ENCODE measurements at regions not wholly inside any gene's neighbourhood (a gene's known extent, or its start where the extent isn't known, plus 50 kb on each side); places are given as distances from the start of the nearest gene placed in this dataset.

- no peak for TF ChIP-seq CTCF (IDR thresholded peaks at IDR 0.05)
These were observed 327.0 kb upstream of the SLITRK5 start for GRCh38 chr13:87344176-87344575.

GRCh38 chr13:87355451-87355850, 315.7 kb upstream of the SLITRK5 start:
- H3K27me3 ChIP-seq (ENCODE audit: insufficient read depth in 3 of 3, low read length in 2 of 3) = no peaks in the 10 kb centered on the region
- H3K4me1 ChIP-seq = no peaks in the 10 kb centered on the region
- WGBS, 3 donors = 57 to 59% (median 57%) methylated on average over 6 of the region's 6 CpGs
- no peak for DNase-seq
- no peak for TF ChIP-seq CTCF (IDR thresholded peaks at IDR 0.05)
- no peaks in the 10 kb centered on the region for H3K9me3 ChIP-seq
- H3K4me3 ChIP-seq = no peak overlapping the region
- intact Hi-C loops (cut with DNase I) = no loop called here
- H3K27ac ChIP-seq = no peak overlapping the region
- ATAC-seq = no peak
- H3K36me3 ChIP-seq (ENCODE audit: insufficient read depth in 1 of 2, low read depth in 1 of 2) = no peaks in the 10 kb centered on the region

More at GRCh38 chr13:87344176-87344575, 327.0 kb upstream of the SLITRK5 start:
- Histone ChIP-seq H3K4me3 (no peak overlapping the region), H3K27me3 (ENCODE audit: insufficient read depth in 3 of 3, low read length in 2 of 3) (no peaks in the 10 kb centered on the region), H3K36me3 (ENCODE audit: insufficient read depth in 1 of 2, low read depth in 1 of 2) (no peaks in the 10 kb centered on the region), H3K9me3 (no peaks in the 10 kb centered on the region), H3K4me1 (no peaks in the 10 kb centered on the region), H3K27ac (no peak overlapping the region)
- ATAC-seq (no peak), DNase-seq (no peak)
- intact Hi-C loops (cut with DNase I) = no loop called here
- 37 to 48% (median 46%) methylated on average over 2 of the region's 2 CpGs for WGBS, 3 donors

- H3K36me3 ChIP-seq (ENCODE audit: insufficient read depth in 1 of 2, low read depth in 1 of 2) = no peaks in the 10 kb centered on the region
- no peaks in the 10 kb centered on the region for H3K4me1 ChIP-seq
- ATAC-seq (no peak), DNase-seq (no peak)
- no peaks in the 10 kb centered on the region for H3K27me3 ChIP-seq (ENCODE audit: insufficient read depth in 3 of 3, low read length in 2 of 3)
- intact Hi-C loops (cut with DNase I) = no loop called here
- no peaks in the 10 kb centered on the region for H3K9me3 ChIP-seq
- no peak overlapping the region for H3K27ac ChIP-seq
- WGBS, 3 donors = 69 to 73% (median 71%) methylated on average over 8 of the region's 8 CpGs
- TF ChIP-seq CTCF (IDR thresholded peaks at IDR 0.05) = no peak
- no peak overlapping the region for H3K4me3 ChIP-seq
These were observed 314.9 kb upstream of the SLITRK5 start for GRCh38 chr13:87356314-87356713.

- Histone ChIP-seq H3K4me3 (no peak overlapping the region), H3K9me3 (no peaks in the 10 kb centered on the region), H3K27me3 (ENCODE audit: insufficient read depth in 3 of 3, low read length in 2 of 3) (no peaks in the 10 kb centered on the region), H3K27ac (no peak overlapping the region), H3K4me1 (no peaks in the 10 kb centered on the region), H3K36me3 (ENCODE audit: insufficient read depth in 1 of 2, low read depth in 1 of 2) (no peaks in the 10 kb centered on the region)
- TF ChIP-seq CTCF (IDR thresholded peaks at IDR 0.05) = no peak
- intact Hi-C loops (cut with DNase I) = no loop called here
- DNase-seq = no peak
- no peak for ATAC-seq
These were observed 312.9 kb upstream of the SLITRK5 start for GRCh38 chr13:87358319-87358718.

- Histone ChIP-seq H3K27ac (no peak overlapping the region), H3K9me3 (no peaks in the 10 kb centered on the region), H3K36me3 (ENCODE audit: insufficient read depth in 1 of 2, low read depth in 1 of 2) (no peaks in the 10 kb centered on the region), H3K27me3 (ENCODE audit: insufficient read depth in 3 of 3, low read length in 2 of 3) (no peaks in the 10 kb centered on the region), H3K4me3 (no peak overlapping the region), H3K4me1 (no peaks in the 10 kb centered on the region)
- DNase-seq = no peak
- WGBS, 3 donors = 91 to 96% (median 92%) methylated on average over 1 of the region's 1 CpG
- intact Hi-C loops (cut with DNase I) = no loop called here
- ATAC-seq = no peak
- TF ChIP-seq CTCF (IDR thresholded peaks at IDR 0.05) = no peak
These were observed 310.0 kb upstream of the SLITRK5 start for GRCh38 chr13:87361216-87361615.
